Astrocyte (in vitro differentiated cells and primary cell): ENCODE measurements at regions not wholly inside any gene's neighbourhood (a gene's known extent, or its start where the extent isn't known, plus 50 kb on each side); places are given as distances from the start of the nearest gene placed in this dataset.

Experiments used
- CTCF ChIP-seq: IDR thresholded peaks from 2 replicates; pipeline ENCODE4 v1.5.1; 2011; ENCODE audit warnings: low read depth, mild to moderate bottlenecking, inconsistent platforms, low read length, moderate library complexity; ENCODE audit not compliant: insufficient read depth
- EZH2 ChIP-seq: IDR thresholded peaks from 2 replicates; pipeline ENCODE4 v1.6.1; 2012; ENCODE audit warnings: mild to moderate bottlenecking, low read length, inconsistent platforms; ENCODE audit not compliant: insufficient read depth

- TF ChIP-seq CTCF = no peak
- no peak for TF ChIP-seq EZH2
Observed at GRCh38 chr17:70405492-70406220, 236.3 kb downstream of the KCNJ2 start.
